Upper lobe of right lung (tissue), 1 donor: ENCODE measurements at regions not wholly inside any gene's neighbourhood (a gene's known extent, or its start where the extent isn't known, plus 50 kb on each side); places are given as distances from the start of the nearest gene placed in this dataset.
A peak's percentile ranks its signal among the peaks of the same experiment; 100 is the strongest.

Experiments used
- ATAC-seq: fragments of 200-7000 bp; cut with Tn5 transposase; one replicate; pipeline ENCODE4 v1.9.1; 2020; ENCODE audit warnings: mild to moderate bottlenecking, moderate library complexity
- DNase-seq: peaks from one replicate; pipeline ENCODE4 v3.0.0-alpha.2; 2020
- H3K27ac ChIP-seq: fragments of 200-600 bp; one replicate; pipeline ENCODE4 v1.8.0; 2022
- H3K27me3 ChIP-seq: fragments of 200-600 bp; one replicate; pipeline ENCODE4 v1.8.0; 2022; ENCODE audit warnings: mild to moderate bottlenecking
- H3K36me3 ChIP-seq: fragments of 200-600 bp; one replicate; pipeline ENCODE4 v1.8.0; 2022
- H3K4me1 ChIP-seq: fragments of 200-600 bp; one replicate; pipeline ENCODE4 v1.8.0; 2022
- H3K4me3 ChIP-seq: fragments of 200-600 bp; one replicate; pipeline ENCODE4 v1.8.0; 2022; ENCODE audit warnings: mild to moderate bottlenecking
- H3K9me3 ChIP-seq: fragments of 200-600 bp; one replicate; pipeline ENCODE4 v1.8.0; 2022
- intact Hi-C: fragments of 100-400 bp; cut with DNase I; formaldehyde crosslinking; loops from one replicate; pipeline ENCODE4 v1.11.0; 2022
- TF ChIP-seq, protein P1 (sequence below): fragments of 200-600 bp; IDR thresholded peaks from one replicate; pipeline ENCODE4 v1.8.0; 2022; ENCODE audit warnings: antibody characterized with exemption
- donor health status: DM: no; HTN: yes; CAD: no; lungs with severe emphysema.

DNA sequence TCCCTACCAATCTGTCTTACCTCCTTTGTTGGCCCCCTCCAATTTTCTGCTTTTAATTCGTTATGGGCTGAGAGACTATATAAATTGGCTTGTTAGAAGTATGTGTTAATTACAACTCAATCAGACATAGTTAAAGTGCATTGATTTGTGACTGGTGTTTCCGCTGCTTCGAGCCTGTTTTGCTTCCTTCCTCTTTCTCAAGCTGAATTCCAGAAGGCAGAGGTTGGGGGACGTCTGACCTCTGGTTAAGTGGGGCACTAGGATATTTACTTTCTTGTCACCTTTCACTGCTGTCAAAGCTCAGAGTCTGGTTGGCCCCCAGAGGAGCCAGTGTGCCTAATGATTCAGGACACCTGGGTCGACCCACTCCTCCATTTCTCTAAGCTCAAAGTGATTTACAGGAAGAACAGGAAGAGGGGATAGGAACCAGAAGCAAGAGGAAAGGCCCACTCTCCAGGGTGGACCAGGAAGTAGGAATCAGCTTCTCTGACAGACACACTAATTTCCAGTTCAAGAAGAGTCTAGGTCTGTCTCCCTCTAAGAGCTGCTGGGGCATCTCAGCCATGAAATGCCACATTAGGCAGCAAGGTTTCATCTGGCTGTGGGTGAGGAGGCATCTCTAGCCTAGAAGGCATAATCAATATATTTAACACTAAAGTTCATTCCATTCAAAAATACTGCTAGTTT is 397.2 kb upstream of the NPVF start:
- H3K27ac ChIP-seq = peak overlapping the region; percentile 74
- ATAC-seq (no peak), DNase-seq (no peak)
- intact Hi-C loops = no loop called here
- H3K27me3 ChIP-seq = no peaks in the 10 kb centered on the region
- H3K9me3 ChIP-seq = no peaks in the 10 kb centered on the region
- no peak overlapping the region for H3K4me3 ChIP-seq
- peaks cover 8% of the 10 kb centered on the region for H3K4me1 ChIP-seq
- TF ChIP-seq, protein P1, sequence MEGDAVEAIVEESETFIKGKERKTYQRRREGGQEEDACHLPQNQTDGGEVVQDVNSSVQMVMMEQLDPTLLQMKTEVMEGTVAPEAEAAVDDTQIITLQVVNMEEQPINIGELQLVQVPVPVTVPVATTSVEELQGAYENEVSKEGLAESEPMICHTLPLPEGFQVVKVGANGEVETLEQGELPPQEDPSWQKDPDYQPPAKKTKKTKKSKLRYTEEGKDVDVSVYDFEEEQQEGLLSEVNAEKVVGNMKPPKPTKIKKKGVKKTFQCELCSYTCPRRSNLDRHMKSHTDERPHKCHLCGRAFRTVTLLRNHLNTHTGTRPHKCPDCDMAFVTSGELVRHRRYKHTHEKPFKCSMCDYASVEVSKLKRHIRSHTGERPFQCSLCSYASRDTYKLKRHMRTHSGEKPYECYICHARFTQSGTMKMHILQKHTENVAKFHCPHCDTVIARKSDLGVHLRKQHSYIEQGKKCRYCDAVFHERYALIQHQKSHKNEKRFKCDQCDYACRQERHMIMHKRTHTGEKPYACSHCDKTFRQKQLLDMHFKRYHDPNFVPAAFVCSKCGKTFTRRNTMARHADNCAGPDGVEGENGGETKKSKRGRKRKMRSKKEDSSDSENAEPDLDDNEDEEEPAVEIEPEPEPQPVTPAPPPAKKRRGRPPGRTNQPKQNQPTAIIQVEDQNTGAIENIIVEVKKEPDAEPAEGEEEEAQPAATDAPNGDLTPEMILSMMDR = no peak
- H3K36me3 ChIP-seq = no peaks in the 10 kb centered on the region

DNA sequence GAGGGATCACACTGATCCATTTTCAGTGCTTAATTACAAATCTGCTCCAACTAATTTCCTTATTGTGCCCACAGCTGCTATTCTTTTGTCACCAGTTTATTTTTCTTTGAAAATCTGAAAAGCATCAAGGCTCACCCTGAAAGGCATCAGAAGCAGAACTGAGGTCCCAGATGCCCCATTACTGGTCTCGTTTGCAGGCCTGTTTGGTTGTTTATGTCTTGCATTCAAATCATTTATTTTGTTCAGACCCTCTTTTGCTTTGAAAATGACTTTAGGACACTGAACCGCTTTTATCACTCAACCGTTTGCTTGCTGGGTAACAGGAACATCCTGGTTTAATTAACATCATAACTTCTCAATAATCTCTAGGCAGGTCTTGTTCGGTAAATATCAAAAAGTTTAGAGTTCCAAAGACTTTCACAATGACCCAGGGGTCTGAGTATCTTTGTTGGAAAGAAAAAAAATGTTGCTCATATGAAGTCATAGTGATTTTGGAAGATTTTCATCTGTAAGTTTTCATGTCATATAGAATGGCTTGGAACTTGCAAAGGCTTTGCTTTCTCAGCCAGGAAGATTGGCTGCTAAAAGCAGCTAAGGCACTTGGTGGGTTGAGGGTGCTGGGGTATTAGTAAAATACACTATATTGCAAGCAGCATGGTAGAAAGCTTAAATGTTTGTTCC is 398.3 kb upstream of the NPVF start:
- intact Hi-C loops = no loop called here
- no peak for ATAC-seq
- H3K27ac ChIP-seq = peak overlapping the region; percentile 74

GRCh38 chr7:25628446-25628845 is 400.2 kb upstream of the NPVF start:
- TF ChIP-seq, protein P1 = no peak

More for the DNA sequence above, 398.3 kb upstream of the NPVF start:
- TF ChIP-seq, protein P1 = no peak
- no peaks in the 10 kb centered on the region for H3K27me3 ChIP-seq
- no peaks in the 10 kb centered on the region for H3K36me3 ChIP-seq
- H3K4me1 ChIP-seq = no peaks in the 10 kb centered on the region
- H3K9me3 ChIP-seq = no peaks in the 10 kb centered on the region
- no peak for DNase-seq
- no peak overlapping the region for H3K4me3 ChIP-seq

GRCh38 chr7:25632616-25633015 is 404.3 kb upstream of the NPVF start:
- no peak for ATAC-seq
- H3K36me3 ChIP-seq = no peaks in the 10 kb centered on the region
- no peaks in the 10 kb centered on the region for H3K9me3 ChIP-seq
- H3K4me1 ChIP-seq = no peaks in the 10 kb centered on the region
- TF ChIP-seq, protein P1 = no peak
- intact Hi-C loops = no loop called here
- DNase-seq = no peak
- H3K27me3 ChIP-seq = no peaks in the 10 kb centered on the region
- H3K27ac ChIP-seq = no peak overlapping the region
- no peak overlapping the region for H3K4me3 ChIP-seq

More at GRCh38 chr7:25628446-25628845, 400.2 kb upstream of the NPVF start:
- no peak for ATAC-seq
- intact Hi-C loops = no loop called here
- Histone ChIP-seq H3K27me3 (no peaks in the 10 kb centered on the region), H3K9me3 (no peaks in the 10 kb centered on the region), H3K36me3 (no peaks in the 10 kb centered on the region), H3K4me3 (no peak overlapping the region), H3K27ac (no peak overlapping the region), H3K4me1 (no peaks in the 10 kb centered on the region)
- DNase-seq = no peak

DNA sequence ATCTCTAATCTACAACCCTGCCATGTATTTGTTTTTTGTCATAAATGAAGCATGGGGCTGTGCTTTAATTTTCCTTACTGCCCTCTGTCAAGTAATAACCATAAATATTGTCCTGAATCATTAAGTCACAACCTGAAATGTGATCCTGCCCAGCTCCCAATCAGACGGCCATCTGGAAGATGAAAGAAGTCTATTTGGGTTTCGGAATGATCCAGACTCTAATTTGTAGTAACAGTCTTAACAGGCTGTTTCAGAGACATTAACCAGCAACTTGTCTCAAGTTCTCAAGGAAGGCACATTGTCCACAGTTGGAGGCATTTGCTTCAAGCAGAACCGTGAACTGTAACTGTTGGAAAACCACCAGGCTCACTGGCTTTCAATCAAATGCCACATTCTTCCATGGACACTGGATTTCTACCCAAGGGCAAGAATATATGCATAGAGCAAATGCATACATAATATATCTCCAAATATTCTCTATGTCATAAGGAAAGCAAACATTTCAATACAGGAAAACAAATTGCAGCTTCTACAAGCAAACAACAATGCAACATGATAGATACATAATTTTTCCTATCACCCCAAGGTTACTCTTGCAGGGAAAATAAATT is 405.2 kb upstream of the NPVF start:
- DNase-seq = no peak
- intact Hi-C loops = no loop called here

More for the DNA sequence above, 405.2 kb upstream of the NPVF start:
- no peaks in the 10 kb centered on the region for H3K36me3 ChIP-seq
- H3K27me3 ChIP-seq = no peaks in the 10 kb centered on the region
- TF ChIP-seq, protein P1 = no peak
- H3K9me3 ChIP-seq = no peaks in the 10 kb centered on the region
- H3K4me1 ChIP-seq = no peaks in the 10 kb centered on the region
- ATAC-seq = no peak
- H3K27ac ChIP-seq = no peak overlapping the region
- no peak overlapping the region for H3K4me3 ChIP-seq
